H9 (cell line): ENCODE measurements at regions not wholly inside any gene's neighbourhood (a gene's known extent, or its start where the extent isn't known, plus 50 kb on each side); places are given as distances from the start of the nearest gene placed in this dataset.

ENCODE experiments used
- DNase-seq: peaks from one replicate; pipeline ENCODE4 v3.0.0-alpha.2; 2017
- H2AFZ ChIP-seq: one replicate; pipeline ENCODE4 v1.6.1; 2013; ENCODE audit warnings: mild to moderate bottlenecking, low read length, control low read depth, moderate library complexity
- H2AK5ac ChIP-seq: 2 replicates; pipeline ENCODE4 v1.6.1; 2013; ENCODE audit warnings: low read length, control low read depth, mixed read lengths; ENCODE audit not compliant: insufficient read length
- H2BK120ac ChIP-seq: one replicate; pipeline ENCODE4 v1.6.1; 2013; ENCODE audit warnings: low read depth, mild to moderate bottlenecking, low read length, control low read depth, inconsistent platforms; ENCODE audit not compliant: poor library complexity, severe bottlenecking
- H2BK12ac ChIP-seq: 2 replicates; pipeline ENCODE4 v1.6.1; 2013; ENCODE audit warnings: low read length, control low read depth, mixed read lengths, low read depth; ENCODE audit not compliant: insufficient read length
- H2BK15ac ChIP-seq: 2 replicates; pipeline ENCODE4 v1.6.1; 2013; ENCODE audit warnings: low read depth, low read length, control low read depth
- H2BK20ac ChIP-seq: one replicate; pipeline ENCODE4 v1.6.1; 2013; ENCODE audit warnings: low read depth, mild to moderate bottlenecking, low read length, control low read depth, inconsistent platforms; ENCODE audit not compliant: poor library complexity, severe bottlenecking
- H2BK5ac ChIP-seq: 2 replicates; pipeline ENCODE4 v1.6.1; 2013; ENCODE audit warnings: low read length, control low read depth, mixed read lengths; ENCODE audit not compliant: insufficient read length
- H3K14ac ChIP-seq: 2 replicates; pipeline ENCODE4 v1.6.1; 2013; ENCODE audit warnings: low read length, control low read depth; ENCODE audit not compliant: insufficient read depth
- H3K18ac ChIP-seq: 2 replicates; pipeline ENCODE4 v1.6.1; 2013; ENCODE audit warnings: low read depth, mild to moderate bottlenecking, mixed read lengths, low read length, control low read depth; ENCODE audit not compliant: insufficient read length
- H3K23ac ChIP-seq: 2 replicates; pipeline ENCODE4 v1.6.1; 2013; ENCODE audit warnings: low read length, control low read depth, mixed read lengths, low read depth; ENCODE audit not compliant: insufficient read length
- H3K23me2 ChIP-seq: 2 replicates; pipeline ENCODE4 v1.6.1; 2013; ENCODE audit warnings: low read depth, mild to moderate bottlenecking, mixed read lengths, low read length, control low read depth; ENCODE audit not compliant: insufficient read length, poor library complexity, severe bottlenecking
- H3K27ac ChIP-seq: 2 replicates; pipeline ENCODE4 v1.5.1; 2013; ENCODE audit warnings: low read length, control low read depth, mixed read lengths, low read depth; ENCODE audit not compliant: insufficient read length
- H3K27me3 ChIP-seq: 2 replicates; pipeline ENCODE4 v1.6.1; 2013; ENCODE audit warnings: low read length, control low read depth, inconsistent platforms; ENCODE audit not compliant: insufficient read depth
- H3K4ac ChIP-seq: 2 replicates; pipeline ENCODE4 v1.6.1; 2013; ENCODE audit warnings: low read depth, mild to moderate bottlenecking, control low read depth, inconsistent platforms, low read length, moderate library complexity
- H3K4me1 ChIP-seq: 2 replicates; pipeline ENCODE4 v1.6.1; 2013; ENCODE audit warnings: low read length, control low read depth, inconsistent platforms; ENCODE audit not compliant: insufficient read depth
- H3K4me2 ChIP-seq: 2 replicates; pipeline ENCODE4 v1.6.1; 2013; ENCODE audit warnings: low read length, control low read depth, mixed read lengths; ENCODE audit not compliant: insufficient read length, insufficient read depth
- H3K56ac ChIP-seq: 2 replicates; pipeline ENCODE4 v1.6.1; 2013; ENCODE audit warnings: low read depth, mild to moderate bottlenecking, mixed read lengths, low read length, control low read depth; ENCODE audit not compliant: insufficient read length
- H3K79me1 ChIP-seq: 2 replicates; pipeline ENCODE4 v1.6.1; 2013; ENCODE audit warnings: low read depth, mild to moderate bottlenecking, moderate library complexity, low read length, control low read depth, inconsistent platforms; ENCODE audit not compliant: insufficient read depth, poor library complexity, severe bottlenecking
- H3K79me2 ChIP-seq: 2 replicates; pipeline ENCODE4 v1.6.1; 2013; ENCODE audit warnings: low read length, control low read depth, inconsistent platforms; ENCODE audit not compliant: insufficient read depth
- H3K9ac ChIP-seq: 2 replicates; pipeline ENCODE4 v1.6.1; 2013; ENCODE audit warnings: low read length, control low read depth, mixed read lengths; ENCODE audit not compliant: insufficient read length; ENCODE audit errors: extremely low read depth
- H3K9me3 ChIP-seq: one replicate; pipeline ENCODE4 v1.6.1; 2013; ENCODE audit warnings: low read depth, low read length, inconsistent platforms; ENCODE audit not compliant: control insufficient read depth
- H3T11ph ChIP-seq: one replicate; pipeline ENCODE4 v1.6.1; 2013; ENCODE audit warnings: mild to moderate bottlenecking, low read length, control low read depth, inconsistent platforms
- H4K20me1 ChIP-seq: one replicate; pipeline ENCODE4 v1.6.1; 2013; ENCODE audit not compliant: control insufficient read depth, insufficient read length, insufficient read depth
- H4K5ac ChIP-seq: 2 replicates; pipeline ENCODE4 v1.6.1; 2013; ENCODE audit warnings: low read depth, mild to moderate bottlenecking, mixed read lengths, low read length, control low read depth; ENCODE audit not compliant: insufficient read length
- H4K8ac ChIP-seq: replicated peaks from 2 replicates; pipeline ENCODE4 v1.6.1; 2013; ENCODE audit warnings: low read length, control low read depth, mixed read lengths, low read depth; ENCODE audit not compliant: insufficient read length
- H4K91ac ChIP-seq: 2 replicates; pipeline ENCODE4 v1.6.1; 2013; ENCODE audit warnings: low read depth, mild to moderate bottlenecking, moderate library complexity, mixed read lengths, low read length, control low read depth; ENCODE audit not compliant: insufficient read length
- H3K27ac Mint-ChIP-seq, 3 experiments: 2 replicates in 2 of 3; 3 replicates in 1 of 3; pipeline ENCODE4 v1.8.0; 2020 to 2021; ENCODE audit warnings: mixed read lengths in 3 of 3, mild to moderate bottlenecking in 1 of 3, moderate library complexity in 1 of 3
- H3K27me3 Mint-ChIP-seq: 2 replicates; pipeline ENCODE4 v1.8.0; 2021; ENCODE audit warnings: low read depth, mild to moderate bottlenecking, moderate library complexity, mixed read lengths
- H3K36me3 Mint-ChIP-seq, 3 experiments: 2 replicates in 2 of 3; 3 replicates in 1 of 3; pipeline ENCODE4 v1.8.0; 2020 to 2021; ENCODE audit warnings: low read depth in 3 of 3, mixed read lengths in 3 of 3; ENCODE audit not compliant: insufficient read depth in 1 of 3
- H3K4me1 Mint-ChIP-seq, 2 experiments: 2 replicates each; pipeline ENCODE4 v1.8.0; 2020; ENCODE audit warnings: mixed read lengths in 2 of 2
- H3K4me3 Mint-ChIP-seq, 2 experiments: 2 replicates in 1 of 2; 3 replicates in 1 of 2; pipeline ENCODE4 v1.8.0; 2020 to 2021; ENCODE audit warnings: mild to moderate bottlenecking in 2 of 2, mixed read lengths in 2 of 2, moderate library complexity in 1 of 2
- H3K9me3 Mint-ChIP-seq, 2 experiments: 2 replicates in 1 of 2; 3 replicates in 1 of 2; pipeline ENCODE4 v1.8.0; 2020; ENCODE audit warnings: mild to moderate bottlenecking in 2 of 2, mixed read lengths in 2 of 2, moderate library complexity in 1 of 2
- WGBS: extraction: QIAGEN DNeasy Blood & Tissue Kit; methylation state at CpG from one replicate; pipeline ENCODE4 v1.1.7; 2013; ENCODE audit warnings: missing lambda C conversion rate, low lambda C conversion rate, mixed read lengths; ENCODE audit not compliant: insufficient read length; ENCODE audit errors: extremely low coverage; 5-methylcytosine and 5-hydroxymethylcytosine counted together
- TF ChIP-seq, protein P1 (sequence below): fragments of 200-600 bp; sonication (generic); conservative IDR thresholded peaks from 3 replicates; pipeline ENCODE4 v1.8.0; 2021; ENCODE audit warnings: antibody characterized with exemption, mild to moderate bottlenecking

DNA sequence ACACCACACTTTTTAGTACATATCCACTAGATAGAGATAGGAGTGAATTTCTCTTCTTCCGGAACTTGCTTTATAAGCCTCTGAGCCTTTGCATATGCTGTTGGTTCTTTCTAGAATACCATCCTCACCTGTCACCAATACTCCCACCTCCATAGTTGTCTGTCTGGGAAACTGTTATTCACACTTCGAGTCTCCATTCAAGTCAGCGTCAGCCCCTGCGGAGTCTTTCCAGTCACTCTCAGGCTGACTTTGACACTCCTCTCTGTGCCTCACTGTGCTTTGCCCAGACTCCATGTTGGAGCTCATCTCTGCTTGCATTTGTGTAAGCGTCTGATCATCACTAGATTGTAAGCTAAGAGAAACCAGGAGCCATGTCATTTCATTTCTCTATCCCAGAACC is 66.5 kb upstream of the NRBF2 start:
- Histone ChIP-seq H3K23ac (no peak overlapping the region), H3K4me2 (no peak overlapping the region), H3K18ac (no peak overlapping the region), H3K79me1 (no peaks in the 10 kb centered on the region), H4K5ac (no peak overlapping the region), H3T11ph (no peak overlapping the region), H2AFZ (no peak overlapping the region), H2BK20ac (no peak overlapping the region), H3K79me2 (no peaks in the 10 kb centered on the region), H3K9me3 (no peaks in the 10 kb centered on the region), H3K4ac (no peak overlapping the region), H3K9ac (no peak overlapping the region), H2BK120ac (no peak overlapping the region), H2AK5ac (no peak overlapping the region), H3K56ac (no peak overlapping the region), H3K27ac (no peak overlapping the region), H2BK12ac (no peak overlapping the region), H3K4me1 (no peaks in the 10 kb centered on the region; the same call in 1 of the 2 replicates), H3K27me3 (no peaks in the 10 kb centered on the region), H3K23me2 (no peaks in the 10 kb centered on the region), H4K91ac (no peak overlapping the region), H3K14ac (no peak overlapping the region), H4K20me1 (no peaks in the 10 kb centered on the region), H2BK15ac (no peak overlapping the region), H4K8ac (no peak overlapping the region), H2BK5ac (no peak overlapping the region)
- WGBS: no CpG with 5 or more reads among the region's 5 CpGs
- H3K4me3 Mint-ChIP-seq: no peak overlapping the region
- no peaks in the 10 kb centered on the region for H3K9me3 Mint-ChIP-seq
- DNase-seq: no peak
- peak overlapping the region in 1 of 3 experiments; percentile 42; a peak in 1 of 7 replicates for H3K27ac Mint-ChIP-seq
- H3K27me3 Mint-ChIP-seq: no peaks in the 10 kb centered on the region; the same call in 1 of the 2 replicates
- TF ChIP-seq, protein P1, sequence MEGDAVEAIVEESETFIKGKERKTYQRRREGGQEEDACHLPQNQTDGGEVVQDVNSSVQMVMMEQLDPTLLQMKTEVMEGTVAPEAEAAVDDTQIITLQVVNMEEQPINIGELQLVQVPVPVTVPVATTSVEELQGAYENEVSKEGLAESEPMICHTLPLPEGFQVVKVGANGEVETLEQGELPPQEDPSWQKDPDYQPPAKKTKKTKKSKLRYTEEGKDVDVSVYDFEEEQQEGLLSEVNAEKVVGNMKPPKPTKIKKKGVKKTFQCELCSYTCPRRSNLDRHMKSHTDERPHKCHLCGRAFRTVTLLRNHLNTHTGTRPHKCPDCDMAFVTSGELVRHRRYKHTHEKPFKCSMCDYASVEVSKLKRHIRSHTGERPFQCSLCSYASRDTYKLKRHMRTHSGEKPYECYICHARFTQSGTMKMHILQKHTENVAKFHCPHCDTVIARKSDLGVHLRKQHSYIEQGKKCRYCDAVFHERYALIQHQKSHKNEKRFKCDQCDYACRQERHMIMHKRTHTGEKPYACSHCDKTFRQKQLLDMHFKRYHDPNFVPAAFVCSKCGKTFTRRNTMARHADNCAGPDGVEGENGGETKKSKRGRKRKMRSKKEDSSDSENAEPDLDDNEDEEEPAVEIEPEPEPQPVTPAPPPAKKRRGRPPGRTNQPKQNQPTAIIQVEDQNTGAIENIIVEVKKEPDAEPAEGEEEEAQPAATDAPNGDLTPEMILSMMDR: no peak
- H3K36me3 Mint-ChIP-seq: no peaks in the 10 kb centered on the region
- H3K4me1 Mint-ChIP-seq: peaks cover 18 to 23% of the 10 kb centered on the region in 2 experiments
